GM19324 (cell line): ENCODE measurements at regions not wholly inside any gene's neighbourhood (a gene's known extent, or its start where the extent isn't known, plus 50 kb on each side); places are given as distances from the start of the nearest gene placed in this dataset.
"Not testable (repeated sequence)": the region's sequence is repeated elsewhere in the genome, so short reads cannot be mapped to it uniquely, and the experiment has no call there.

Source experiments
- ATAC-seq: cut with Tn5 transposase; IDR thresholded peaks from one replicate; pipeline ENCODE4 v1.9.1; 2021; ENCODE audit warnings: mild to moderate bottlenecking, moderate library complexity; ENCODE audit not compliant: unreplicated experiment, low FRiP score

- not testable (repeated sequence) for ATAC-seq
Observed at GRCh38 chr7:63856466-63856865, 142.2 kb upstream of the ZNF722 start.

GRCh38 chr7:63867127-63867526 is 131.5 kb upstream of the ZNF722 start:
- no peak for ATAC-seq

DNA sequence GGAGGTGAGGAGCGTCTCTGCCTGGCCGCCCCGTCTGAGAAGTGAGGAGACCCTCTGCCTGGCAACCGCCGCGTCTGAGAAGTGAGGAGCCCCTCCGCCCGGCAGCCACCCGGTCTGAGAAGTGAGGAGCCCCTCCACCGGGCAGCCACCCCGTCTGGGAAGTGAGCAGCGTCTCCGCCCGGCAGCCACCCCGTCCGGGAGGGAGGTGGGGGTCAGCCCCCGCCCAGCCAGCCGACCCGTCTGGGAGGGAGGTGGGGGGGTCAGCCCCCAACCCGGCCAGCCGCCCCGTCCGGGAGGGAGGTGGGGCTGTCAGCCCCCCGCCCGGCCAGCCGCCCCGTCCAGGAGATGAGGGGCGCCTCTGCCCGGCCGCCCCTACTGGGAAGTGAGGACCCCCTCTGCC is 124.4 kb upstream of the ZNF722 start:
- ATAC-seq, result not testable (repeated sequence)

DNA sequence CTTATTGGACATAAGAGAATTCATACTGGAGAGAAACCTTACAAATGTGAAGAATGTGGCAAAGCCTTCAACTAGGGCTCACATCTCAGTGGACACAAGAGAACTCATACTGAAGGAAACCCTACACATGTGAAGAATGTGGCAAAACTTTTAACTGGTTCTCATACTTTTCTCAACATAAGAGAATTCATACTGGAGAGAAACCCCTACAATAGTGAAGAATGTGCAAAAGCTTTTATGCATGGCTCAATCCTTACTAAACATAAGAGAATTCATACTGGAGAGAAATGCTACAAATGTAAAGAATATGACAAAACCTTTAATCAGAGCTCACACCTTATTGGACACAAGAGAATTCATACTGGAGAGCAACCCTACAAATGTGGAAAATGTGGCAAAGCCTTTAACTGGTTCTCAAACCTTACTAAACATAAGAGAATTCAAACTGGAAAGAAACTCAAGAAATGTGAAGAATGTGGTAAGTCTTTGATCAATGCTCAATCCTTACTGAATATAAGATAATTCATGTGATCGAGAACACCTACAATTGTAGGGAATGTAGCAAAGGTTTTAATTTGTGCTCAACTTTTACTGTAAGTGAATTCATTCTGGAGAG is 121.8 kb upstream of the ZNF722 start:
- ATAC-seq, result no peak

DNA sequence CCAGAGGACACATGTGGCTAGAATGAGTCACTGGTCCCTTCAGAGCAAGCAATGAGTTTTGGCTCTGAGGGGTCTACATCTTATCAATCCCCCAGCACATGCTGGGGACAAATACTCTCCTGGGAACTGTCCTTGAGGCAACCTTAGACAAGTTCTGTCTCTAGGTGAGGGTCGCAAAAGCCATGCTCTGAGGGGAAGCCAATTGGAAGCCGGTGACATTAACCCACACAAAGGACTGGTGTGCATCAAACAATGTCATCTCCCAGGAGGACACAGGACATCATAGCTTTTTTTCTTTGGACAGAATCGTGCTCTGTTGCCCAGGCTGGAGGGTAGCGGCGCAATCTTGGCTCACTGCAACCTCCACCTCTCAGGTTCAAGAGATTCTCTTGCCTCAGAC is 111.6 kb upstream of the ZNF722 start:
- ATAC-seq, result no peak

DNA sequence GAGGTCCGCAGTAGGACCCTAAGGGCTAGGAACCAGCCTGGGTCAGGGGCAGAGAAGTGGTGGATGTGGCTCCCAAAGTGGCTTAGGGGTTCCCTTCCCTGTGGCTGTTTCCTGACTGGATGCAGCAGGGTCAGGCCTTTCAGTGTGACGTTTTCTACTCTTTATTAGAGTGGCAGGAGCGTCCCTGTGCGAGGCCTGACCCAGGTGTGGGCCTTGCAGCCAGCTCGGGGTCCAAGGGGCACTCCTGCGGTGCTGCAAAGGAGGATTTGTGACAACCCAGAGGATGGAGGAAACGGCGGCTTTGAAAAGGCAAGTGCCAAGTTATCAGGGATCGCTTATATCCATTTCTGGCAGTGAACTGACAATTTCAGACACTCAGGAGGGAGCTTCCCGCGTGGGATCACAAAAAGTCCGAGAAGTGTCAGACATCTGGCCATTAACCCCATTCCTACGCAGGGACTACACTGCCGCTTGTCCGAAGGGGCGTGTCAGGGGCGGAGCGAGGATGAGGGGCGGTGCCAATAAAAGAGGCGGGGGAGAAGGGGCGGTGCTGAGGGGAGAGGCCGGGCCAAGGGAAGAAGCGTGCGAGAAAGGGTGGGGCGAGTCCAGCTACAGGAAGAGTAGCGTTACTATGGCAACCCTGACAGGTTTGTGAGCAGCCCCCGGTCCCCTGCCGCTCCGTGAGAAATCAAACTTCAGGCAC is 98.8 kb upstream of the ZNF722 start:
- ATAC-seq, result no peak

- no peak for ATAC-seq
Observed at GRCh38 chr7:63900394-63901203, 98.0 kb upstream of the ZNF722 start.

DNA sequence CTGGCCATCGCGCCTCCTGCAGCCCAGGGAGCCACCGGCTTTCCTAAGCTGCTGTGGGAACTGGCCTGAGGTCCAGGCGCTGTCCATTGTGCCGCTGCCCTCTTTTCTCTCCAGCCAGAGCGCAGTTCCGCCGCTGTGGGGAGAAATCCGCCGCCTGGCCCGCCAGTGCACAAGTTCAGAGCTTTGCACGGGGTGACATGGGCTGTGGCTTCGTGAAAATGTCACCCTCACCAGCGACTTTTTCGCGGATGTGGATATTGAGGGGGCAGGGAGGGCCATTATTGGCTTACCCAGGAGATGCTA is 97.5 kb upstream of the ZNF722 start:
- not testable (repeated sequence) for ATAC-seq

DNA sequence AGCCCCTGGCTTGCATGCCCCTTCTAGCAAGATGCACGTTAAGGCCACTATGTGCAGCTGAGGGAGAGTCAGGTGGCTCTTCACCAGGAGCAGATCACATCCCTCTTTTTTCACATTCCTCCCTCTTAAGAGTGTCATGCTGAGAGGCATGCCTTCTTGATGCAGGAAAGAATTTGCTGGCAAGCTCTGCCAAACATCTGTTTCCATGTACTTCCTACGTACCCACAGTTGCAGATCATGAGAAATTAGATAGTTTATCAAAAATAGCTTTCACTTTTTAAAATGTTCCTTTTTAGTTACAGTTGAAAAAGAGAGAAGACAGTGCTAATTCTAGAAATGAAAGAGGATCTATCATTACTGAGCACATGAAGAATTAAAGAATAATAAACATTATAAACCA is 79.7 kb upstream of the ZNF722 start:
- no peak for ATAC-seq

DNA sequence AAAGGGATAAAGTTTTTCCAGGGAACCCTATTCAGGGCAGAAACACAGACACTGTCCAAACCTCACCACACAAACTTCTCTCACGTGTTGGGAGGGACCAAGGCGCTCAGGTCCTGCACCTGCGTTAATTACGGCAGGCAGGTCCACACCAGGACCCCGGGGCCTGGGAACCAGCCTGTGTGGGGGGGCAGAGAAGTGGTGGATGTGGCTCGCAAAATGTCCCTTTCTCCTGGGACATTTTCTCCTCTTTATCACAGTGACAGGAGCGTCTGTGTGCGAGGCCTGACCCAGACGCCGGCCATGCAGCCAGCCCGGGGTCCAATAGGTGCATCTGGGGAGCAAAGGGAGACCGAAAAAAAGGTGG is 73.4 kb upstream of the ZNF722 start:
- no peak for ATAC-seq

GRCh38 chr7:63925626-63926460 is 72.8 kb upstream of the ZNF722 start:
- ATAC-seq, result peak; percentile 48

GRCh38 chr7:63927261-63927660 is 71.4 kb upstream of the ZNF722 start:
- no peak for ATAC-seq

DNA sequence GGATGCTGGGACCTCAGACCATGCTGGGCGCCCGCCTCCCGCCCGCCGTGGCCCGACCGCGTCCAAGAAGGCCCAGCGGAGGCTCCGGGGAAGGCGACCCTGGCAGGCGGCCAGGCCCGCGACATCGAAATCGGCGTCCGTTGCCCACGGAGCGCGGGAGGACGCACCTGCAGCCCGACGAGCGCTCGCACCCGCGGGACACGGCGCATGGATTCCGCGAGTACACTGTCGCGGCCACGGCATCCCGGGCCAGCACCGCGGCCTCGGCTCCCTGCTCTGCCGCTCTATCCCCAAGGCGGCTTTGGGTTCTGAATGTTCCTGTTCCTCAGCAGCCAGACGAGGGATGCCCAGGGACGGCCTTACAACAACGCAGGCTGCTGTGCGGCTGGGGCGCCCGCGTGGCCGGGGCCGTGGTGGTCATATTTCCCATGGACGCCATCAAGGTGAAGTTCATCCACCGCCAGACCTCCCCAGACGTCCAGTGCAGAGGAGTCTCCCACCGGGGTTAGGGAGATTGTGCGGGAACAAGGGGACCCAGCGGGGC is 67.5 kb upstream of the ZNF722 start:
- no peak for ATAC-seq

- no peak for ATAC-seq
Observed at GRCh38 chr7:63931985-63932577, 66.6 kb upstream of the ZNF722 start.
